ENCODE measurements at regions not wholly inside any gene's neighbourhood (a gene's known extent, or its start where the extent isn't known, plus 50 kb on each side); places are given as distances from the start of the nearest gene placed in this dataset.

DNA sequence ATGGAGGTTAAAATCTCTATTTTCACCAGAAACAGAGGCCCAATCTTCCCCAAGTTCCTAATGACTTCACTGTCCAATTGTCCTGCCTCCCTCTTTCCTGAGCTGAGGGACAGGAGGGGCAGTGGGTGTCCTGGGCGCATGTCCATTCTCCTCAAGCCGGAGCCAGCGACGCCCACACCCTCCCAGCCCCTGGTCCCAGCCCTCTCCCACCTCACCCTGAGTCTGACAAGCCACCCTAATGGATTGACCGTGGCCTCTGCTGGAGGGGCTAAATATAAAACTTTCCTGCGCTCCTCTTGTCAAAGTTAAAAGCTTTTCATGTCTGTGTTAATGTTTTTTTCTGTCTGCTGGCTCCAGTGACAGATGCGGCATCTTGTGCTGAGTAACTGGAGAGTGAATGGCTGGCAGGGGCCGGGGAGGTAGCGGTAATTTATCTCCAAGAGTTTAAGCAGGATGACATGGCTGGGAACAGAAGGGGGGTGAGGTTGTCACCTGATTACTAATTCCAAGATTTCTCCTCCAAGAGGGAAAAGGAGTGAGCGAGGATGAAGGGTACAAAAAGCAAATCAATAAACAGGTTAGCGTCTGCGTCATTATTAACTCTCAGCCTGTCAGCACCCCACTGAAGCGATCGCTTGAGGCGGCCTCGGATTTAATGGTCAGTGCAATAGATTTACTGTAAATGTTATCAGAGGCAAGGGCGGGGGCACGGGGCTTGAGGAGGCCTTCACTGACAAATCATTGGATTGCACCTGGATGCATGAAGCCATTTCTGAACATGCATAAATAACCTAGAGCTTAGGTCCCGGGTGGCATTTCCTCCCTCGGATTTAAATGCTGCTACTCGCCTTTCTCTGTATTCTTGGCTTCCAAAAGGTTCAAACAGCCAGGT lies 118.1 kb upstream of the MAFB start:
- no peak overlapping the region for H4K91ac ChIP-seq (ENCODE audit: low read length)
- DNase-seq, result no peak
- no peak overlapping the region for H3K23ac ChIP-seq (ENCODE audit: low read length in 2 of 2)
- no peak overlapping the region for H3K4me2 ChIP-seq (ENCODE audit: low read length, poor library complexity, severe bottlenecking)
- no peaks in the 10 kb centered on the region for H3K9me3 ChIP-seq (ENCODE audit: control insufficient read depth, low read length)
- no peak overlapping the region for H2BK120ac ChIP-seq (ENCODE audit: low read depth, low read length)
- H3K4ac ChIP-seq (ENCODE audit: low read depth in 1 of 2, low read length in 2 of 2), result no peak overlapping the region
- H2BK12ac ChIP-seq (ENCODE audit: low read length in 2 of 2), result no peak overlapping the region
- no peaks in the 10 kb centered on the region for H3K36me3 ChIP-seq (ENCODE audit: control insufficient read depth in 1 of 2, insufficient read depth in 2 of 2, low read depth in 1 of 2, low read length in 2 of 2)
- no peak overlapping the region for H3K18ac ChIP-seq (ENCODE audit: low read depth in 1 of 2, low read length in 2 of 2)
- H3K9ac ChIP-seq (ENCODE audit: low read length), result no peak overlapping the region
- H3K27me3 ChIP-seq (ENCODE audit: control insufficient read depth in 1 of 2, insufficient read depth in 1 of 2, low read length in 2 of 2), result peaks cover 0 to 55% of the 10 kb centered on the region in 2 experiments
- H3K4me3 ChIP-seq (ENCODE audit: insufficient read depth in 1 of 2, low read depth in 1 of 2, low read length in 2 of 2), result no peak overlapping the region
- no peak overlapping the region for H2AK5ac ChIP-seq (ENCODE audit: low read length, severe bottlenecking)
- no peak overlapping the region for H4K8ac ChIP-seq (ENCODE audit: low read length)
- no peak overlapping the region for H3K27ac ChIP-seq (ENCODE audit: low read length, poor library complexity, severe bottlenecking)
- no peak overlapping the region for H2AFZ ChIP-seq (ENCODE audit: low read depth, low read length)
- no peak overlapping the region for H2BK5ac ChIP-seq (ENCODE audit: low read depth, low read length, poor library complexity, severe bottlenecking)
- WGBS, result 75% methylated on average over 21 of the region's 21 CpGs
- H3K14ac ChIP-seq (ENCODE audit: low read length in 2 of 2), result no peak overlapping the region
- H3K4me1 ChIP-seq (ENCODE audit: control insufficient read depth, insufficient read depth, low read depth, low read length), result no peaks in the 10 kb centered on the region
- H2BK15ac ChIP-seq (ENCODE audit: low read depth, poor library complexity, severe bottlenecking), result no peak overlapping the region
- H3K79me1 ChIP-seq (replicated peaks; ENCODE audit: low read length, poor library complexity, severe bottlenecking), result no peaks in the 10 kb centered on the region

DNA sequence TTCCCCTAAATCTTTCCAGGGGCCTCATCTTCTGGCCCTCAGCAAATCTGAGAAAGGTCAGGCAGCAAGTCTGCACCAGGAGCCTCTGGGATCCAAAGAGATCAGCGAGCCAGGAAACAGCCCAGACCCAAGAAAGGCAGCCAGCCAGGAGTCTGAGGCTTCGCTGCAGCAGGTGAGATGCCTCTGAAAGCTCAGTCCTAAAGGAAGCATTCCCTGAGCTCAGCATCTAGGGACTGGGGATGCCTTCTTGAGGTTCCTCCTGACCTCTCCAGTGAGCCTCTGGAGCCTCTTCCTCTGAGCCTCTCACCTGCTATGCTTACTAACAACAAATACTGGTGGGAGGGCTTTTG lies 118.8 kb upstream of the MAFB start:
- Histone ChIP-seq H2BK12ac (ENCODE audit: low read length in 2 of 2) (no peak overlapping the region), H2BK120ac (ENCODE audit: low read depth, low read length) (no peak overlapping the region), H3K4me2 (ENCODE audit: low read length, poor library complexity, severe bottlenecking) (no peak overlapping the region), H3K23ac (ENCODE audit: low read length in 2 of 2) (no peak overlapping the region), H3K14ac (ENCODE audit: low read length in 2 of 2) (no peak overlapping the region), H3K4me3 (ENCODE audit: insufficient read depth in 1 of 2, low read depth in 1 of 2, low read length in 2 of 2) (no peak overlapping the region), H3K36me3 (ENCODE audit: control insufficient read depth in 1 of 2, insufficient read depth in 2 of 2, low read depth in 1 of 2, low read length in 2 of 2) (no peaks in the 10 kb centered on the region), H3K9ac (ENCODE audit: low read length) (no peak overlapping the region), H4K8ac (ENCODE audit: low read length) (no peak overlapping the region), H3K27ac (ENCODE audit: low read length, poor library complexity, severe bottlenecking) (no peak overlapping the region), H3K4me1 (ENCODE audit: control insufficient read depth, insufficient read depth, low read depth, low read length) (no peaks in the 10 kb centered on the region), H4K91ac (ENCODE audit: low read length) (no peak overlapping the region), H2AK5ac (ENCODE audit: low read length, severe bottlenecking) (no peak overlapping the region), H3K9me3 (ENCODE audit: control insufficient read depth, low read length) (no peaks in the 10 kb centered on the region), H2AFZ (ENCODE audit: low read depth, low read length) (no peak overlapping the region), H2BK15ac (ENCODE audit: low read depth, poor library complexity, severe bottlenecking) (no peak overlapping the region), H3K27me3 (ENCODE audit: control insufficient read depth in 1 of 2, insufficient read depth in 1 of 2, low read length in 2 of 2) (peaks cover 0 to 51% of the 10 kb centered on the region in 2 experiments), H3K18ac (ENCODE audit: low read depth in 1 of 2, low read length in 2 of 2) (no peak overlapping the region), H3K4ac (ENCODE audit: low read depth in 1 of 2, low read length in 2 of 2) (no peak overlapping the region), H3K79me1 (replicated peaks; ENCODE audit: low read length, poor library complexity, severe bottlenecking) (no peaks in the 10 kb centered on the region), H2BK5ac (ENCODE audit: low read depth, low read length, poor library complexity, severe bottlenecking) (no peak overlapping the region)
- DNase-seq, result no peak
- WGBS, result 77% methylated on average over 2 of the region's 2 CpGs

DNA sequence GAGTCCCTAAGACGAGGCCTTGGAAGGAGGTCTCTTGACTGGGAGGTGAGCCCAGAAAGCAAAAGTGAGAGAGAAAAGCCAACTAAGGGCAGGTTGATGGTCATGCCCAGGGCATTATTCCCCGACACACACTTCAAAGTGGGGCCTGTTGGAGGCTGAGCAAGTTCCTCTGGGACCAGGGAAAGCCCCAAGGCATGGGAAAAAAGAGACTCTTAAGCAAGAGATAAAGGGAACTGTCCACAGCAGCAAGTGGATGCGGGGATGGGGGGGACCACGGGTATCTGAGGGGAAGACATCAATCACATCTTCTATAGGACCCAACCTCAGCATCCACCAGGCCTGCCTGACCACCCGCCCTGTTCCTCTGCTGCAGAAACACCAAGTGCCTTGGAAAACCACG lies 119.9 kb upstream of the MAFB start:
- no peak overlapping the region for H2BK120ac ChIP-seq (ENCODE audit: low read depth, low read length)
- H2BK5ac ChIP-seq (ENCODE audit: low read depth, low read length, poor library complexity, severe bottlenecking), result no peak overlapping the region
- H3K4me2 ChIP-seq (ENCODE audit: low read length, poor library complexity, severe bottlenecking), result no peak overlapping the region
- no peak for DNase-seq
- H3K4me3 ChIP-seq (ENCODE audit: insufficient read depth in 1 of 2, low read depth in 1 of 2, low read length in 2 of 2), result no peak overlapping the region
- no peak overlapping the region for H3K14ac ChIP-seq (ENCODE audit: low read length in 2 of 2)
- no peak overlapping the region for H4K8ac ChIP-seq (ENCODE audit: low read length)
- no peak overlapping the region for H2BK12ac ChIP-seq (ENCODE audit: low read length in 2 of 2)
- H3K4ac ChIP-seq (ENCODE audit: low read depth in 1 of 2, low read length in 2 of 2), result no peak overlapping the region
- no peaks in the 10 kb centered on the region for H3K36me3 ChIP-seq (ENCODE audit: control insufficient read depth in 1 of 2, insufficient read depth in 2 of 2, low read depth in 1 of 2, low read length in 2 of 2)
- no peaks in the 10 kb centered on the region for H3K79me1 ChIP-seq (replicated peaks; ENCODE audit: low read length, poor library complexity, severe bottlenecking)
- no peak overlapping the region for H3K9ac ChIP-seq (ENCODE audit: low read length)
- H3K4me1 ChIP-seq (ENCODE audit: control insufficient read depth, insufficient read depth, low read depth, low read length), result no peaks in the 10 kb centered on the region
- no peak overlapping the region for H3K27ac ChIP-seq (ENCODE audit: low read length, poor library complexity, severe bottlenecking)
- H4K91ac ChIP-seq (ENCODE audit: low read length), result no peak overlapping the region
- no peak overlapping the region for H2BK15ac ChIP-seq (ENCODE audit: low read depth, poor library complexity, severe bottlenecking)
- peaks cover 0 to 47% of the 10 kb centered on the region in 2 experiments for H3K27me3 ChIP-seq (ENCODE audit: control insufficient read depth in 1 of 2, insufficient read depth in 1 of 2, low read length in 2 of 2)
- no peak overlapping the region for H2AFZ ChIP-seq (ENCODE audit: low read depth, low read length)
- H2AK5ac ChIP-seq (ENCODE audit: low read length, severe bottlenecking), result no peak overlapping the region
- no peak overlapping the region for H3K18ac ChIP-seq (ENCODE audit: low read depth in 1 of 2, low read length in 2 of 2)
- WGBS, result 74% methylated on average over 6 of the region's 6 CpGs
- no peak overlapping the region for H3K23ac ChIP-seq (ENCODE audit: low read length in 2 of 2)
- H3K9me3 ChIP-seq (ENCODE audit: control insufficient read depth, low read length), result no peaks in the 10 kb centered on the region

DNA sequence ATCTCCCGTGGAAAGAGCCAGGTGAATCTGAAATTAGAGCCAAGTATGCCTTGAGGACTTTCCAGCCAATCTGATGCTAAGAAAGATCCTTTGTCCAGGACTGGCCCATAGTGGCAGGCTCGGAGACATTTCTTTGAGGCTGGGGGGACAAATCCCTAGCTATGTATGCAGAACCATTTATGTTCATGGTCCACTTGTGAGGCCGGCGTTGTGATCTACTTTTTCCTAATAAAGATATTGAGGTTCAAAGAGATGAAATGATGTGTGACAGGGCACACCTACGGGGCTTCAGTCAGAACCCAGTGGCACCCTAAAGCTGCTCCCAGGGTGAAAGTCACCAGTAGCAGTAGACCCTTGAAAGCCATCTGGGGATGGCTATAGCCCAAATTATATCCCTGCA lies 120.3 kb upstream of the MAFB start:
- Histone ChIP-seq H3K79me1 (replicated peaks; ENCODE audit: low read length, poor library complexity, severe bottlenecking) (no peaks in the 10 kb centered on the region), H2BK15ac (ENCODE audit: low read depth, poor library complexity, severe bottlenecking) (no peak overlapping the region), H2BK120ac (ENCODE audit: low read depth, low read length) (no peak overlapping the region), H3K9ac (ENCODE audit: low read length) (no peak overlapping the region), H2BK12ac (ENCODE audit: low read length in 2 of 2) (no peak overlapping the region), H4K91ac (ENCODE audit: low read length) (no peak overlapping the region), H3K9me3 (ENCODE audit: control insufficient read depth, low read length) (no peaks in the 10 kb centered on the region), H3K4me1 (ENCODE audit: control insufficient read depth, insufficient read depth, low read depth, low read length) (no peaks in the 10 kb centered on the region), H3K36me3 (ENCODE audit: control insufficient read depth in 1 of 2, insufficient read depth in 2 of 2, low read depth in 1 of 2, low read length in 2 of 2) (no peaks in the 10 kb centered on the region), H3K14ac (ENCODE audit: low read length in 2 of 2) (no peak overlapping the region), H3K4me2 (ENCODE audit: low read length, poor library complexity, severe bottlenecking) (no peak overlapping the region), H2BK5ac (ENCODE audit: low read depth, low read length, poor library complexity, severe bottlenecking) (no peak overlapping the region), H3K4me3 (ENCODE audit: insufficient read depth in 1 of 2, low read depth in 1 of 2, low read length in 2 of 2) (no peak overlapping the region), H4K8ac (ENCODE audit: low read length) (no peak overlapping the region), H2AK5ac (ENCODE audit: low read length, severe bottlenecking) (no peak overlapping the region), H2AFZ (ENCODE audit: low read depth, low read length) (no peak overlapping the region), H3K23ac (ENCODE audit: low read length in 2 of 2) (no peak overlapping the region), H3K18ac (ENCODE audit: low read depth in 1 of 2, low read length in 2 of 2) (no peak overlapping the region), H3K27ac (ENCODE audit: low read length, poor library complexity, severe bottlenecking) (no peak overlapping the region), H3K27me3 (ENCODE audit: control insufficient read depth in 1 of 2, insufficient read depth in 1 of 2, low read length in 2 of 2) (peaks cover 0 to 43% of the 10 kb centered on the region in 2 experiments), H3K4ac (ENCODE audit: low read depth in 1 of 2, low read length in 2 of 2) (no peak overlapping the region)
- WGBS, result 87% methylated on average over 5 of the region's 5 CpGs
- DNase-seq, result no peak

Data from mesenchymal stem cell (in vitro differentiated cells and primary cell).